ENCODE measurements at regions not wholly inside any gene's neighbourhood (a gene's known extent, or its start where the extent isn't known, plus 50 kb on each side); places are given as distances from the start of the nearest gene placed in this dataset.

- CTCF ChIA-PET, result no interaction called here
- dilution Hi-C loops (cut with MboI; ENCODE audit: extremely low pct_ligation_motif_present, low sequenced_read_pairs) (no loop called here), intact Hi-C loops (cut with micrococcal nuclease) (no loop called here)
- Histone ChIP-seq H2AFZ (ENCODE audit: low read depth, low read length) (no peak overlapping the region), H3K4me1 (ENCODE audit: control insufficient read depth, extremely low read depth, insufficient read depth, low read length) (no peaks in the 10 kb centered on the region), H3K27me3 (ENCODE audit: control insufficient read depth in 2 of 2, insufficient read depth in 2 of 2, low read length in 2 of 2) (no peaks in the 10 kb centered on the region), H3K4me3 (replicated peaks in 1 of 3; ENCODE audit: insufficient read depth in 1 of 3, low read depth in 1 of 3, low read length in 3 of 3) (no peak overlapping the region), H3K9me3 (replicated peaks; ENCODE audit: control insufficient read depth, insufficient read depth, low read length) (no peaks in the 10 kb centered on the region), H3K36me3 (ENCODE audit: control insufficient read depth in 2 of 2, extremely low read depth in 1 of 2, insufficient read depth in 2 of 2, low read length in 2 of 2) (no peaks in the 10 kb centered on the region), H3K4me2 (ENCODE audit: insufficient read depth, low read length) (no peak overlapping the region), H3K27ac (ENCODE audit: insufficient read depth, low read depth, low read length) (no peak overlapping the region), H3K9ac (replicated peaks; ENCODE audit: extremely low read depth, insufficient read depth, low read length) (no peak overlapping the region), H3K79me2 (ENCODE audit: control insufficient read depth, insufficient read depth, low read length) (no peaks in the 10 kb centered on the region), H4K20me1 (replicated peaks; ENCODE audit: control insufficient read depth, extremely low read depth, insufficient read depth, low read length) (no peaks in the 10 kb centered on the region), H3K9me1 (replicated peaks; ENCODE audit: control insufficient read depth, extremely low read depth, insufficient read depth, low read length) (no peaks in the 10 kb centered on the region)
- DNase-seq (ENCODE audit: low read depth, low spot score) (no peak), FAIRE-seq (no peak)
- no TSS peak for BruUV-seq (replicated peaks)
- POLR2A ChIA-PET, result no interaction called here
- TF ChIP-seq GATA2 (IDR thresholded peaks at IDR 0.05; ENCODE audit: insufficient read depth, insufficient read length, low read depth, low read length), result no peak
- TF ChIP-seq EZH2 (IDR thresholded peaks at IDR 0.05; ENCODE audit: borderline replicate concordance, low read depth, low read length, severe bottlenecking), result no peak
- TF ChIP-seq MAX (IDR thresholded peaks at IDR 0.05; ENCODE audit: insufficient read depth, insufficient read length), result no peak
- TF ChIP-seq POLR2AphosphoS5 (IDR thresholded peaks at IDR 0.05; ENCODE audit: insufficient read depth, low read depth, low read length), result no peak
- no peak for TF ChIP-seq FOS (IDR thresholded peaks at IDR 0.05; ENCODE audit: borderline replicate concordance, insufficient read depth, low read length)
- TF ChIP-seq POLR2A (IDR thresholded peaks at IDR 0.05; ENCODE audit: low read depth, low read length), result no peak
- TF ChIP-seq JUN (IDR thresholded peaks at IDR 0.05; ENCODE audit: borderline replicate concordance, insufficient read depth, insufficient read length, low read depth), result no peak
- TF ChIP-seq CTCF (IDR thresholded peaks at IDR 0.05; ENCODE audit: extremely low read depth in 1 of 2, insufficient read depth in 1 of 2, low read depth in 1 of 2, low read length in 2 of 2), result no peak
- no peak for TF ChIP-seq MYC (IDR thresholded peaks at IDR 0.05; ENCODE audit: low read depth, low read length)
Measured at GRCh38 chr4:100681289-100681688, 163.5 kb upstream of the EMCN start.

All from endothelial cell of umbilical vein (primary cell).